ENCODE measurements at regions not wholly inside any gene's neighbourhood (a gene's known extent, or its start where the extent isn't known, plus 50 kb on each side); places are given as distances from the start of the nearest gene placed in this dataset.

DNA sequence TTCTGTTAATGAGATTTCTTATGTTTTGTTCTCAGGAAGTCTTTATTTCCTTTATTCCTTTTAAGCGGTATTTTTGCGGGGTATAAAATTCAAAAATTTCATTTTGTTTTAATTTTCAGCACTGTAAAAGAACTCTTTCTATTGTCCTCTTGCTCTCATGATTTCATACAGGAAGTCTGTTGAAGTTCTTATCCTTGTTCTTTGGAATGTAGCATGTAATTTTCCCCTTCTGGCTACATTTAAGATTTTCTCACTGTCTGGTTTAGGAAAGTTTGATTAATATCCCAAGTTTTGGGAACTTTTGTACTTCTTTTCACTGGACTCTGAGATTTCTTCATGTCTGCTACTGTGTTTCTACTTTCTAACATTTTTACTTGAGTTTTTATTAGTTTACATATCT is 581.4 kb upstream of the GJE1 start:
- Histone ChIP-seq H3K27me3 (no peaks in the 10 kb centered on the region), H3K9me3 (no peaks in the 10 kb centered on the region), H3K4me1 (peaks cover 0 to 14% (median 4%) of the 10 kb centered on the region in 3 donors), H3K4me3 (no peak overlapping the region), H3K27ac (no peak overlapping the region), H3K36me3 (no peaks in the 10 kb centered on the region)
- WGBS, 2 donors: 87 to 91% methylated on average over 2 of the region's 2 CpGs
- intact Hi-C loops (cut with DNase I): no loop called here
- no peak for DNase-seq
- TF ChIP-seq, protein P1, sequence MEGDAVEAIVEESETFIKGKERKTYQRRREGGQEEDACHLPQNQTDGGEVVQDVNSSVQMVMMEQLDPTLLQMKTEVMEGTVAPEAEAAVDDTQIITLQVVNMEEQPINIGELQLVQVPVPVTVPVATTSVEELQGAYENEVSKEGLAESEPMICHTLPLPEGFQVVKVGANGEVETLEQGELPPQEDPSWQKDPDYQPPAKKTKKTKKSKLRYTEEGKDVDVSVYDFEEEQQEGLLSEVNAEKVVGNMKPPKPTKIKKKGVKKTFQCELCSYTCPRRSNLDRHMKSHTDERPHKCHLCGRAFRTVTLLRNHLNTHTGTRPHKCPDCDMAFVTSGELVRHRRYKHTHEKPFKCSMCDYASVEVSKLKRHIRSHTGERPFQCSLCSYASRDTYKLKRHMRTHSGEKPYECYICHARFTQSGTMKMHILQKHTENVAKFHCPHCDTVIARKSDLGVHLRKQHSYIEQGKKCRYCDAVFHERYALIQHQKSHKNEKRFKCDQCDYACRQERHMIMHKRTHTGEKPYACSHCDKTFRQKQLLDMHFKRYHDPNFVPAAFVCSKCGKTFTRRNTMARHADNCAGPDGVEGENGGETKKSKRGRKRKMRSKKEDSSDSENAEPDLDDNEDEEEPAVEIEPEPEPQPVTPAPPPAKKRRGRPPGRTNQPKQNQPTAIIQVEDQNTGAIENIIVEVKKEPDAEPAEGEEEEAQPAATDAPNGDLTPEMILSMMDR (IDR thresholded peaks at IDR 0.05): no peak
- TF ChIP-seq POLR2A (IDR thresholded peaks at IDR 0.05): no peak

DNA sequence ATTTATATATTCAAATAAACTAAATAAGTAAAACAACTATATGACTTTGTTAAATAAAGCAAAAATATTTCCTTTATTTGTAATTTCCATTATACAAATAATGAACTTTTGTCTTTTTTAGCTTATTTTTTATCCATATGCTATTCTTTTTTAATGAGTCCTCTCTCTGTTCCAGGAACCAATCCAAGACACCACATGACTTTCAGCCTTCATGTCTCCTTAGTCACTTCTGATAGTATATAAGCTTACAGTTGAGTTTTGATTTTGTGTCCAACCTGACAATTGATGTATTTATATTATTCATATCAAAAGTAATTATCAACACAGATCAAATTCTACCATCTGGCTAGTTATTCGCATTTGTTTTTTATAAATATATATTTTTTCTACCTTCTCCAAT is 582.3 kb upstream of the GJE1 start:
- no peak overlapping the region for H3K4me3 ChIP-seq
- no peak for TF ChIP-seq POLR2A (IDR thresholded peaks at IDR 0.05)
- TF ChIP-seq, protein P1 (IDR thresholded peaks at IDR 0.05): no peak
- peaks cover 0 to 14% (median 4%) of the 10 kb centered on the region in 3 donors for H3K4me1 ChIP-seq
- H3K9me3 ChIP-seq: no peaks in the 10 kb centered on the region
- no peaks in the 10 kb centered on the region for H3K36me3 ChIP-seq
- no peak for DNase-seq
- intact Hi-C loops (cut with DNase I): no loop called here
- WGBS, 2 donors: 93 to 95% methylated on average over 1 of the region's 1 CpG
- no peak overlapping the region for H3K27ac ChIP-seq
- H3K27me3 ChIP-seq: no peaks in the 10 kb centered on the region

DNA sequence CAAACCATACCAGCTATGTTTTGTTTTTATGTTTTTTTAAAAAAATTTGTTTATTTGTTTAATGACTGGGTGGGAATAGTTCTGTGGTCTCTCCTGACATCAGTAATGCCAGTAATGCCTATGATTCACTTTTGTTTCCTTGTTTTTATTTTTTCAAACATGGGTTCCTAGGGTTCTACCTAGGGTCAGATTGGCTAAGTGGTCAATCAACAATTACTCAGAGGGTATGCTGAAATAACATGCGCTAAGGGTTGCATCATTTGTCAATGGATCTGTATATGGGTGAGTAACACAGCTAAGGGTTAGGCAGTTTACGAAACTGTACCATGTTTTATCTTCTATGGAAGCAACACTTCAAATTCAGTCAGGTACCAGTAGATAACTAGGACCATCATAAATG is 583.8 kb upstream of the GJE1 start:
- no peak for DNase-seq
- Histone ChIP-seq H3K4me3 (no peak overlapping the region), H3K36me3 (no peaks in the 10 kb centered on the region), H3K27ac (no peak overlapping the region), H3K9me3 (no peaks in the 10 kb centered on the region), H3K27me3 (no peaks in the 10 kb centered on the region), H3K4me1 (peaks cover 0 to 14% (median 4%) of the 10 kb centered on the region in 3 donors)
- intact Hi-C loops (cut with DNase I): no loop called here
- 79 to 83% methylated on average over 2 of the region's 2 CpGs for WGBS, 2 donors
- TF ChIP-seq, protein P1 (IDR thresholded peaks at IDR 0.05): no peak
- no peak for TF ChIP-seq POLR2A (IDR thresholded peaks at IDR 0.05)

DNA sequence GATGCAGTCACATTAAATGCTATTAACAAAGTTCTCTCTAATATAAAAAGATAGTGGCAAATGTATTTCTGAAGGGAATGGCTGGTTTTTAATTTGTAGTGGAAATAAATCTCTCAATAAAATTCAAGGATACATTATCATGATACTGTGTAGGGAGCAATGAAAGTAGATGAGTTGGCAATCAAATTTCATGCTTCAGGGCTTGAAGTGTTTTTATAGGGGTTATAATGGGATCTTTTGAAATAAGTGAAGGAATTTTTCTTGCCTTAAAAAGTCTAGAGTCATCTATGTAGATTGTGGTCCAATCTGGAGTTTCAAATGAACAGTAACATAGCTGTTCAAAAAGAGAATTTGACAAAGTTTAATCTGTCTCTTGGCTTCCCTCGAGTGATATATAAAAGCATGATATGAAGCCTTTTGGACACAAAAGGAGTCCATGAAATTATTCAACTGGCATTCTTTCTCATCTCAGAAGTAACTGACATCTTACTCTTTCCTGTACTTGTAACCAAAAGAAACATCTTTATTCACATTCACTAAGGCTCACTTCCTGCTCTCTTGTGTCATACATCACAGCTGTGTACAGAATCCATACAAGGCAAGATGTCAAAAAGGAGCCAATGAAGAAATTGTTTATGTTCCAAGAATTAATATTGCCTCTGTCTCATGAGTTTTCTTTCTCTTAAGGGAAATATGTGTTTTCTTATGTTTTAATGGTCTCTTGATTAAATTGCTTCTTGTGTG is 591.0 kb upstream of the GJE1 start:
- Histone ChIP-seq H3K36me3 (no peaks in the 10 kb centered on the region), H3K27ac (no peak overlapping the region), H3K9me3 (no peaks in the 10 kb centered on the region), H3K4me3 (no peak overlapping the region), H3K27me3 (no peaks in the 10 kb centered on the region), H3K4me1 (no peaks in the 10 kb centered on the region)
- TF ChIP-seq, protein P1 (IDR thresholded peaks at IDR 0.05): no peak
- TF ChIP-seq POLR2A (IDR thresholded peaks at IDR 0.05): no peak
- intact Hi-C loops (cut with DNase I): no loop called here
- no peak for DNase-seq
- WGBS, 2 donors: 7 to 33% methylated on average over 1 of the region's 1 CpG

DNA sequence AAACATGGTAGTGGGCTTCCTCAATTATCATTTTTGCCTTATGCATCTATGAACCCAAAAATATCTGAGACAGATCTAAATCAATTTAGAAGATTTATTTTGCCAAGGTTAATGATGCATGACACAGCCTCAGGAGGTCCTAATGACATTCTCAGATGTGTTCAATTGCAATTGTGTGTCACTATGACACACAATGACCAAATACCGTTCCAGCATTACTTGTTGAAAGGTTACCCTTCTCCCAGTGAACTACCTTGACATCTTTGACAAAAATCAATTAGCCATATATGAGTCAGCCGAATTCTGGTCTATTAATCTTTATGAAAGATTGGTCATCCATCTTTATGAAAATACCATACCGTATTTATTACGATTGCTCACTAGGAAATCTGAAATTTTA is 592.5 kb upstream of the GJE1 start:
- Histone ChIP-seq H3K27ac (no peak overlapping the region), H3K27me3 (no peaks in the 10 kb centered on the region), H3K4me3 (no peak overlapping the region), H3K36me3 (no peaks in the 10 kb centered on the region), H3K4me1 (no peaks in the 10 kb centered on the region), H3K9me3 (no peaks in the 10 kb centered on the region)
- no peak for TF ChIP-seq POLR2A (IDR thresholded peaks at IDR 0.05)
- TF ChIP-seq, protein P1 (IDR thresholded peaks at IDR 0.05): no peak
- 63 to 77% methylated on average over 4 of the region's 4 CpGs for WGBS, 2 donors
- intact Hi-C loops (cut with DNase I): no loop called here
- DNase-seq: no peak
